ENCODE measurements at regions not wholly inside any gene's neighbourhood (a gene's known extent, or its start where the extent isn't known, plus 50 kb on each side); places are given as distances from the start of the nearest gene placed in this dataset.

GRCh38 chr18:10209302-10209701 is 245.1 kb upstream of the APCDD1 start:
- no peak for TF ChIP-seq EZH2 (IDR thresholded peaks at IDR 0.05; ENCODE audit: low read depth)
- TF ChIP-seq, protein P1, sequence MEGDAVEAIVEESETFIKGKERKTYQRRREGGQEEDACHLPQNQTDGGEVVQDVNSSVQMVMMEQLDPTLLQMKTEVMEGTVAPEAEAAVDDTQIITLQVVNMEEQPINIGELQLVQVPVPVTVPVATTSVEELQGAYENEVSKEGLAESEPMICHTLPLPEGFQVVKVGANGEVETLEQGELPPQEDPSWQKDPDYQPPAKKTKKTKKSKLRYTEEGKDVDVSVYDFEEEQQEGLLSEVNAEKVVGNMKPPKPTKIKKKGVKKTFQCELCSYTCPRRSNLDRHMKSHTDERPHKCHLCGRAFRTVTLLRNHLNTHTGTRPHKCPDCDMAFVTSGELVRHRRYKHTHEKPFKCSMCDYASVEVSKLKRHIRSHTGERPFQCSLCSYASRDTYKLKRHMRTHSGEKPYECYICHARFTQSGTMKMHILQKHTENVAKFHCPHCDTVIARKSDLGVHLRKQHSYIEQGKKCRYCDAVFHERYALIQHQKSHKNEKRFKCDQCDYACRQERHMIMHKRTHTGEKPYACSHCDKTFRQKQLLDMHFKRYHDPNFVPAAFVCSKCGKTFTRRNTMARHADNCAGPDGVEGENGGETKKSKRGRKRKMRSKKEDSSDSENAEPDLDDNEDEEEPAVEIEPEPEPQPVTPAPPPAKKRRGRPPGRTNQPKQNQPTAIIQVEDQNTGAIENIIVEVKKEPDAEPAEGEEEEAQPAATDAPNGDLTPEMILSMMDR (conservative IDR thresholded peaks at IDR 0.05), result no peak
- Histone ChIP-seq H3K79me2 (ENCODE audit: low read depth) (no peaks in the 10 kb centered on the region), H3K27ac (no peak overlapping the region), H3K9me2 (ENCODE audit: insufficient read depth) (no peaks in the 10 kb centered on the region), H3K27me3 (ENCODE audit: insufficient read depth, low read depth) (no peaks in the 10 kb centered on the region), H3K4me1 (replicated peaks; ENCODE audit: insufficient read depth) (peaks cover 9% of the 10 kb centered on the region; the same call in 1 of the 2 replicates), H3K4me2 (no peak overlapping the region), H4K20me1 (ENCODE audit: insufficient read depth) (no peaks in the 10 kb centered on the region), H3K4me3 (no peak overlapping the region), H3K36me3 (ENCODE audit: low read depth) (no peaks in the 10 kb centered on the region), H3K9me3 (ENCODE audit: insufficient read depth, low read depth) (no peaks in the 10 kb centered on the region), H2AFZ (no peak overlapping the region), H3F3A (ENCODE audit: insufficient read depth, low read depth) (peaks cover 5% of the 10 kb centered on the region; the same call in 1 of the 2 replicates)
- no peak for DNase-seq
- intact Hi-C loops (cut with micrococcal nuclease; ENCODE audit: unreplicated experiment), result no loop called here
- no TSS peak for BruUV-seq (replicated peaks)
- ChIA-PET CTCF (no interaction called here), POLR2A (ENCODE audit: unreplicated experiment) (no interaction called here)

GRCh38 chr18:10210057-10210633 is 244.3 kb upstream of the APCDD1 start:
- Histone ChIP-seq H3F3A (ENCODE audit: insufficient read depth, low read depth) (peaks cover 5% of the 10 kb centered on the region; the same call in 1 of the 2 replicates), H3K4me2 (no peak overlapping the region), H3K9me3 (ENCODE audit: insufficient read depth, low read depth) (no peaks in the 10 kb centered on the region), H3K4me1 (replicated peaks; ENCODE audit: insufficient read depth) (peaks cover 9% of the 10 kb centered on the region; the same call in 1 of the 2 replicates), H3K4me3 (no peak overlapping the region), H3K79me2 (ENCODE audit: low read depth) (no peaks in the 10 kb centered on the region), H3K36me3 (ENCODE audit: low read depth) (no peaks in the 10 kb centered on the region), H3K27ac (no peak overlapping the region), H3K27me3 (ENCODE audit: insufficient read depth, low read depth) (no peaks in the 10 kb centered on the region), H2AFZ (no peak overlapping the region), H3K9me2 (ENCODE audit: insufficient read depth) (no peaks in the 10 kb centered on the region), H4K20me1 (ENCODE audit: insufficient read depth) (no peaks in the 10 kb centered on the region)
- no peak for TF ChIP-seq EZH2 (IDR thresholded peaks at IDR 0.05; ENCODE audit: low read depth)
- TF ChIP-seq, protein P1 (conservative IDR thresholded peaks at IDR 0.05), result no peak
- no TSS peak for BruUV-seq (replicated peaks)
- DNase-seq, result no peak
- POLR2A ChIA-PET (ENCODE audit: unreplicated experiment), result no interaction called here
- CTCF ChIA-PET, result no interaction called here
- intact Hi-C loops (cut with micrococcal nuclease; ENCODE audit: unreplicated experiment), result no loop called here

DNA sequence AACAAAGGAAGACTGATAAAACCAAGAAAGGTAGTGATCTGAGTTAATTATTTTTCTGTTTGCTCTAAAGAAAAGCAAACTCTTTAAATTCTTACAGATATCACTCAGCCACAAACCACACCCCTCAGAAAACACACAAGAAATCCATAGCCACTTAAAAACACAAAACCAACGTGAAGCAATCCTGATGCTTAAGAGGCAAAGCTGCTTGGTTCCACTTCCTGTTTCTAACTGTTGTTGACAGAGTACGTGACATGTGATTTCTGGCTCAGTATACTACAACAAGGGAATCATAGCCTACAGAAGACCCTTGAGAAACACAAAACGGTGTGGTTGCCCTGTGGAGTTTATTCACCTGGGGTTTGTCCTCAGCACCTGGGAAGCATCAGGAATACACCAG is 240.9 kb upstream of the APCDD1 start:
- Histone ChIP-seq H3K4me3 (no peak overlapping the region), H3K9me2 (ENCODE audit: insufficient read depth) (no peaks in the 10 kb centered on the region), H3K4me1 (replicated peaks; ENCODE audit: insufficient read depth) (peaks cover 9% of the 10 kb centered on the region; the same call in 1 of the 2 replicates), H3K27me3 (ENCODE audit: insufficient read depth, low read depth) (peaks cover 4% of the 10 kb centered on the region; the same call in 1 of the 2 replicates), H4K20me1 (ENCODE audit: insufficient read depth) (no peaks in the 10 kb centered on the region), H3F3A (ENCODE audit: insufficient read depth, low read depth) (peaks cover 5% of the 10 kb centered on the region; the same call in 1 of the 2 replicates), H3K4me2 (peak overlapping the region; percentile 35; the same call in 1 of the 2 replicates), H3K27ac (no peak overlapping the region), H3K36me3 (ENCODE audit: low read depth) (no peaks in the 10 kb centered on the region), H3K9me3 (ENCODE audit: insufficient read depth, low read depth) (no peaks in the 10 kb centered on the region; the same call in 1 of the 2 replicates), H2AFZ (0 out of 2 replicates have a peak overlapping the region, but pooled peaks have one; percentile 35), H3K79me2 (ENCODE audit: low read depth) (no peaks in the 10 kb centered on the region)
- CTCF ChIA-PET, result no interaction called here
- POLR2A ChIA-PET (ENCODE audit: unreplicated experiment), result interaction anchor here (0.7 kb wide), 1 partner anchor 193 kb away, joined by 4 read pairs; no protein-coding TSS in a partner anchor
- intact Hi-C loops (cut with micrococcal nuclease; ENCODE audit: unreplicated experiment), result no loop called here
- BruUV-seq (replicated peaks), result no TSS peak
- DNase-seq, result peak in 1 of 2 experiments; percentile 78
- TF ChIP-seq, protein P1 (conservative IDR thresholded peaks at IDR 0.05), result no peak
- no peak for TF ChIP-seq EZH2 (IDR thresholded peaks at IDR 0.05; ENCODE audit: low read depth)
